Caco-2 (cell line): ENCODE measurements at regions not wholly inside any gene's neighbourhood (a gene's known extent, or its start where the extent isn't known, plus 50 kb on each side); places are given as distances from the start of the nearest gene placed in this dataset.

Source experiments
- BruUV-seq: library from RNA; stranded (reverse); fragments of 400-500 nt; replicated peaks from 2 replicates; lab custom pipeline; 2021; lab: Mats Ljungman, UMichigan
- CTCF ChIA-PET: fragments of 300-600 bp; sonication (Branson Sonifier 250); formaldehyde crosslinking; loops from one replicate; lab custom pipeline; 2022; ENCODE audit warnings: antibody characterized with exemption; lab: Charles Lee
- POLR2A ChIA-PET: fragments of 300-600 bp; sonication (Branson Sonifier 250); formaldehyde crosslinking; loops from one replicate; lab custom pipeline; 2022; ENCODE audit warnings: antibody characterized with exemption; lab: Charles Lee
- DNase-seq, 2 experiments: peaks; one replicate each; pipeline versions ENCODE4 v3.0.0 to v3.0.0-alpha.2; 2020 to 2022
- H3K27me3 ChIP-seq: replicated peaks from 2 replicates; pipeline ENCODE4 v1.6.0; 2011; ENCODE audit warnings: low read length; ENCODE audit not compliant: control insufficient read depth, insufficient read depth
- H3K36me3 ChIP-seq: 2 replicates; pipeline ENCODE4 v1.5.1; 2011; ENCODE audit warnings: low read length; ENCODE audit not compliant: control insufficient read depth, insufficient read depth
- H3K4me1 ChIP-seq: fragments of 250-450 bp; sonication (Bioruptor Pico); 2 replicates; pipeline ENCODE4 v1.5.1; 2020; ENCODE audit warnings: mild to moderate bottlenecking
- H3K4me3 ChIP-seq: 2 replicates; pipeline ENCODE4 v1.5.1; 2011; ENCODE audit warnings: low read depth, mild to moderate bottlenecking, control low read depth, low read length
- H3K9me3 ChIP-seq: fragments of 250-450 bp; sonication (Bioruptor Pico); 2 replicates; pipeline ENCODE4 v1.5.1; 2020; ENCODE audit warnings: mild to moderate bottlenecking, moderate library complexity
- H3K27ac Mint-ChIP-seq: one replicate; pipeline ENCODE4 v1.8.0; 2022; ENCODE audit warnings: mixed read lengths; ENCODE audit not compliant: unreplicated experiment
- H3K27me3 Mint-ChIP-seq: one replicate; pipeline ENCODE4 v1.8.0; 2022; ENCODE audit warnings: mixed read lengths; ENCODE audit not compliant: insufficient read depth, unreplicated experiment
- H3K36me3 Mint-ChIP-seq: one replicate; pipeline ENCODE4 v1.8.0; 2022; ENCODE audit warnings: mild to moderate bottlenecking, mixed read lengths; ENCODE audit not compliant: insufficient read depth, unreplicated experiment
- H3K4me1 Mint-ChIP-seq: one replicate; pipeline ENCODE4 v1.8.0; 2022; ENCODE audit warnings: low read depth, mixed read lengths; ENCODE audit not compliant: unreplicated experiment
- H3K4me3 Mint-ChIP-seq: one replicate; pipeline ENCODE4 v1.8.0; 2022; ENCODE audit warnings: mild to moderate bottlenecking, moderate library complexity, mixed read lengths; ENCODE audit not compliant: unreplicated experiment
- H3K9me3 Mint-ChIP-seq: one replicate; pipeline ENCODE4 v1.8.0; 2022; ENCODE audit warnings: mixed read lengths; ENCODE audit not compliant: unreplicated experiment
- CTCF ChIP-seq, 2 experiments: fragments of 200-600 bp in 1 of 2; IDR thresholded peaks; 1 replicate in 1 of 2; 2 replicates in 1 of 2; pipeline versions ENCODE4 v1.5.1 to v1.8.0; 2011 to 2022; ENCODE audit warnings: antibody characterized with exemption in 1 of 2, control low read depth in 1 of 2, inconsistent platforms in 1 of 2, low read depth in 1 of 2, low read length in 1 of 2, mild to moderate bottlenecking in 1 of 2, moderate library complexity in 1 of 2; ENCODE audit not compliant: insufficient read depth in 1 of 2, severe bottlenecking in 1 of 2, unreplicated experiment in 1 of 2
- intact Hi-C: fragments of 100-400 bp; cut with micrococcal nuclease; formaldehyde crosslinking; loops from one replicate; pipeline ENCODE4 v1.10.0; 2022; ENCODE audit not compliant: unreplicated experiment

- DNase-seq: no peak
- BruUV-seq: no TSS peak
- H3K4me3 ChIP-seq: no peak overlapping the region
- H3K9me3 Mint-ChIP-seq: no peaks in the 10 kb centered on the region
- TF ChIP-seq CTCF (IDR thresholded peaks at IDR 0.05; ENCODE audit: insufficient read depth in 1 of 2, low read depth in 1 of 2, low read length in 1 of 2, severe bottlenecking in 1 of 2, unreplicated experiment in 1 of 2): no peak
- no peaks in the 10 kb centered on the region for H3K36me3 Mint-ChIP-seq
- no peaks in the 10 kb centered on the region for H3K27me3 Mint-ChIP-seq
- no peak overlapping the region for H3K4me3 Mint-ChIP-seq
- ChIA-PET POLR2A (no interaction called here), CTCF (no interaction called here)
- H3K27me3 ChIP-seq: no peaks in the 10 kb centered on the region
- no peaks in the 10 kb centered on the region for H3K9me3 ChIP-seq
- H3K36me3 ChIP-seq: no peaks in the 10 kb centered on the region
- 0 out of 2 replicates have a peak, but pooled peaks cover 9% of the 10 kb centered on the region for H3K4me1 ChIP-seq
- intact Hi-C loops: no loop called here
- peaks cover 6% of the 10 kb centered on the region for H3K4me1 Mint-ChIP-seq
- no peak overlapping the region for H3K27ac Mint-ChIP-seq
These were observed 553.7 kb downstream of the SLC4A3 start for GRCh38 chr2:220181165-220181564.

GRCh38 chr2:220182790-220183189 is 555.4 kb downstream of the SLC4A3 start:
- H3K4me3 Mint-ChIP-seq: no peak overlapping the region
- ChIA-PET POLR2A (no interaction called here), CTCF (no interaction called here)
- no peaks in the 10 kb centered on the region for H3K27me3 ChIP-seq
- no peaks in the 10 kb centered on the region for H3K9me3 ChIP-seq
- 0 out of 2 replicates have a peak, but pooled peaks cover 9% of the 10 kb centered on the region for H3K4me1 ChIP-seq
- H3K27ac Mint-ChIP-seq: no peak overlapping the region
- DNase-seq: peak in 1 of 2 experiments; percentile 22
- H3K36me3 ChIP-seq: no peaks in the 10 kb centered on the region
- BruUV-seq: no TSS peak
- peaks cover 7% of the 10 kb centered on the region for H3K4me1 Mint-ChIP-seq
- no peak for TF ChIP-seq CTCF (IDR thresholded peaks at IDR 0.05; ENCODE audit: insufficient read depth in 1 of 2, low read depth in 1 of 2, low read length in 1 of 2, severe bottlenecking in 1 of 2, unreplicated experiment in 1 of 2)
- H3K27me3 Mint-ChIP-seq: no peaks in the 10 kb centered on the region
- H3K9me3 Mint-ChIP-seq: peaks cover 1% of the 10 kb centered on the region
- intact Hi-C loops: no loop called here
- H3K4me3 ChIP-seq: no peak overlapping the region
- no peaks in the 10 kb centered on the region for H3K36me3 Mint-ChIP-seq

GRCh38 chr2:220185766-220186305 is 558.4 kb downstream of the SLC4A3 start:
- intact Hi-C loops: no loop called here
- peaks cover 15% of the 10 kb centered on the region for H3K4me1 Mint-ChIP-seq
- H3K4me3 Mint-ChIP-seq: no peak overlapping the region
- no peaks in the 10 kb centered on the region for H3K36me3 ChIP-seq
- no peak for DNase-seq
- no peaks in the 10 kb centered on the region for H3K27me3 ChIP-seq
- no peaks in the 10 kb centered on the region for H3K9me3 ChIP-seq
- H3K4me1 ChIP-seq: no peaks in the 10 kb centered on the region
- TF ChIP-seq CTCF (IDR thresholded peaks at IDR 0.05; ENCODE audit: insufficient read depth in 1 of 2, low read depth in 1 of 2, low read length in 1 of 2, severe bottlenecking in 1 of 2, unreplicated experiment in 1 of 2): peak in 1 of 2 experiments; percentile 13
- no TSS peak for BruUV-seq
- no peaks in the 10 kb centered on the region for H3K36me3 Mint-ChIP-seq
- POLR2A ChIA-PET: no interaction called here
- no peak overlapping the region for H3K4me3 ChIP-seq
- peaks cover 19% of the 10 kb centered on the region for H3K9me3 Mint-ChIP-seq
- no peaks in the 10 kb centered on the region for H3K27me3 Mint-ChIP-seq
- CTCF ChIA-PET: no interaction called here
- no peak overlapping the region for H3K27ac Mint-ChIP-seq
